ENCODE measurements at regions not wholly inside any gene's neighbourhood (a gene's known extent, or its start where the extent isn't known, plus 50 kb on each side); places are given as distances from the start of the nearest gene placed in this dataset.

DNA sequence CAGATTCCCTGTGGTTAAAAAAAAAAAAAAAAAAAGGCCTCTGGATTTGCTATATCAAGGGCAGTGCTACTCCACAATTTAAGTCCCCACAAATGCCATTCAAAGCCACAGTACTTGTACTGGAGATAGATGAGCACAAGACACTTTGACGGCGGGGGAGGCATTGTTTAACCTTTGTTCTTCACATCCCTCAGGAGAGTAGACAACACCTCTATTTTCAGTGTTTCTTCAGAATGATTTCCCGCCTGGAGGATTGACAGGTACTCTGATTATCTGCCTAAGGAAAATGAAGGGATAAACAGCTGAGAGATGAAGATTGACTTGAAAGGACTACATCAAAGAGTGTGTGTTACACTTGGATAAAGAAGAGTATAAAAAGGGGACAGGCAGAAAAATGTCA is 58.7 kb downstream of the OTOL1 start:
- no peak for DNase-seq

DNA sequence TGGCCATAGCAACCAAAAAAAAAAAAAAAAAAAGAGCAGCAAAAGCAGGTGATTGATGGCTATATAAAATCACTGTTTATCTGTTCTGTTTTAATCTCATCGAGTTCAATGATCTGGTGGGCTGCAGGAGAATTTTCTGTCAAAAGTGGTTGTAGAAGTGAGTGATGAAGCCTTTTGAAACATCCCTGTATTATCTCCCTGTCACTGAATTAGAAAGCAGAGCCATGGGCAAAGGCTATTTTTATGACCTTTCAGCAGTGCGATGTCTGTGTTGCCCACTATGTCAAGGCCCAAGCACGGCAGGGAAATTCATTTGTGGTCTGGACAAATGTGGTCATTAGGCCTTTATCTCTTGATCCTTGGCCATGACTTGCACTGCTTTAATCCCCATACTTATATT is 59.9 kb downstream of the OTOL1 start:
- no peak for DNase-seq

DNA sequence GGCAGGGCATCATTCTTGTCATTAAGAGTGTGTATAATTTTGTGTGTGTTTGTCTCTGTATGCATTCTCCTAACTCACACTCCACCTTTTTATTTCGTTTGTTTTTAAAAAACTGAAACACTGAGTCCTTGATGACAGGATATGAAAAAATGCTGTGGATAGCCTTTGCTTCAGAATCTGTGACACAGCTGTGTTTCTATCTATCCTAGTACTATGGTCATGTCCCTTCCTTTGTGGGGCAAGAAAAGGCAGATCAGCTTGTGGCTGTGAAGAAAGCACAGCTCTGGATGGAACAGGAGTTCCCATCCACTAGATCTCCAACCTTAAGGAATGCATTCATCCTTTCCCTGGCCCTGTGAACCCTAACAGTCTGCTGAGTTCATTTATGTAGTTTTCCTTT is 60.3 kb downstream of the OTOL1 start:
- DNase-seq = no peak

DNA sequence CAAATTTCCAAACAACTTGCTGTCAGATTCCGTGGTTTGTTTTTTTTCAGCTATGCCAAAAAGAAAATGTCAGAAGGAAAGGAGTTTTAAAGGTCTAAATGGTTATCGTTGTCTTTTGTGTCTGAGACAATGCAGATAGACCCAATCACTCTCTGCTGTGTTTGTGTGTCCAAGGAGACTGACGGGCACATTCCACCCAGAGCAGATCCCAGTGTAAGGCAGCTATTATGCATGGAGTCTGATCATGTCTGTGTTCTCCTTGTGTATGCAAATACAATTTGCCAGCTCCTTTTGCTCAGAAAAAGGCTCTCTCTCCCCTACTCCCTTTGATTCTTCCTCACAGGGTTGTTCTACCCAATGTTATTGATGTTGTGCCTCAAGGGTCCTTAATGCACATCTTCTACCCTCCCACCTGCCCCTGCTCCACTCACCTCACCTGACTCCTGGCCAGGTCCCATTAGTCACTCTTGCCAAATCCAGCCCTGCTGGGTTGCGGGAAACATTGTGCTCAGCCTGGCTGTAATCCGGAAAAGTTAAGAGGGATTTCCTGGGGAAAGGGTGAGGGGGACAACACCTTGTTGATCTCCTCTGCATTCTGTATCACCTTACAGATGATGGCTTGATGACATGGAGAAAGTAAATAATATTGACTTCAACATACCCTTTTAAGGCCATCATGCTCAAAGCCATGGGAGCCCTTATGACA is 61.0 kb downstream of the OTOL1 start:
- no peak for DNase-seq

DNA sequence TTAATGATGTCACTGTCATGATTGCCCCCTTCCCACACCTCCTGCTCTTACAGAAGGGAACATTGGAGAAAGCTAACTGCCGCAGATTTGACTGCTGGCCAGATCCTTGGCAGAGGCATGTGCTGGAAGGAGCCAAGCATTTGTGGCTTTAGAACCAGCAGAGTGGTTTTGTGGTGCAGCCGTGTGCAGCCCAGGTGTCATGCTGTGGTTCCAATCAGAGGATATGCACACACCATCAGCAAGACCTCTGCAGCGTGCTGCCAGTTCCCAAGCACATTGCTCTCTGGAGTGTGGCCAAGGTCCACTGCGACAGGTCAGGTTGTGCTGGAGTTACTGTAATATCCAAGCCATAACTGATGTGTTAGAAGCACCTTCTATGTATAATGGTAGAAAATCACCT is 61.6 kb downstream of the OTOL1 start:
- DNase-seq = no peak

DNA sequence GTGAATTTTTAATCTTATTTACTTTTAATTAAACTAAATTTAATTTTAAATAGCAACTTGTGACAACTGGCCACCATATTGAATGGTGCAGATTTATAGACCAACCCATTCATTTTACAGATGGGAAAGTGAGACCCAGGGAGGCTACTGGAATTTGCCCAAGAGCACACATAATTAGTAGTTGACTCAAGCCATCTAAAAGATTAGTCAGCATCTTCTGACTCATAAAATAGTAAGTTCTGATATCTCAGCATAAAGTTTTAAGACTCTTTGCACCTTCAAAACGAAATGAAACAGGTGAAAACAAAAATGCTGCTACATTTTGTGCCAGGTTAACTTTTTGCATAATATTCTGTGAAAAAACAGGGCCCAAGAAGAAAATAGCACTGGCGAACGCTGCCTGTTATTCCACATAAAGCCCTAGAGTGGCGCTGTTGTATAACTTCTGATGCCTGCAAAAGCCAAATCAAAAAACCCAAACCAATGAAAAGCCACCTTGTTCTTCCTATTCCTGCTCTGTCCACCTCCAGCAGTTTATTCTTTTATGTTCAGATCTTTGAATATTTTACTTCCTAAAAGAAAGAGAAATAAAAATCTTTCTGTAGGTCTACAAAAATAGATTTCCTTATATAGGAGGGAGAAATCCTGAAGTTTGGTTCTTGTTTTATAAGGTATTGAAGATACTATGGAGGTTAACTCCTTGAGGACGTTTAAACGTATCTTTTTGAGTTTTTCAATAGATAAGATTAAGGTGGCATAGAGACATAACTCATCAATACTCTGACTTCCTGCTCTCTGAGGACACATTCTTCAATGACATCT is 62.8 kb downstream of the OTOL1 start:
- peak; percentile 10 for DNase-seq

DNA sequence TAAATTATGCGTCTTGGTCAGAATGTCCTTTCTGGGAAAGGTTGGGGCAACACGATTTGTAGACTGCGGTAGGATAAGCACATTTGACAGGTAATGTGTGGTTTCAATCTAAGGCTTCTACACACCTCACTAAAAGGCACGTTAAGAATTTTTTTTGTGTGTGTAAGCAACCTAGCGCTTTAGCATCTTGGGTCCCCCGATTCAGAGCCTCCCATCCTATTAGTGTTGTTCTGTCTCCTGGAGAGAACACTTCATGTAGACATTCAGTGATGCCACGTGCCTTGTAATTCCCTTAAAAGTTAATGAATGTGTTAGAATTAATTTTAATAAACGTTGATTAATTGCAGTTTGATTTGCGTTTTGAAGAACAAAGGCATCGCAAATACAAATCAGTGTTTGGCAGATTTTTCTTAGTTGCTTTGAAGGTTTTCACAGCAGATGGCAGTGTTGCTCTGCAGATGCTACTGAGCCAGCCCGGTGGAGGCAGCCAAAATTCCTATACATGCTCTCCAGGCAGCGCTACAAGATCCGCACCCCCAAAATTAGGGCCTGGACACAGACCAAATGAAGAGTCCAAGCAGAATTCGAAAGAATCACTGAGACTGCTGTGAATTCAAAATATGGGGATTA is 63.5 kb downstream of the OTOL1 start:
- DNase-seq = no peak

DNA sequence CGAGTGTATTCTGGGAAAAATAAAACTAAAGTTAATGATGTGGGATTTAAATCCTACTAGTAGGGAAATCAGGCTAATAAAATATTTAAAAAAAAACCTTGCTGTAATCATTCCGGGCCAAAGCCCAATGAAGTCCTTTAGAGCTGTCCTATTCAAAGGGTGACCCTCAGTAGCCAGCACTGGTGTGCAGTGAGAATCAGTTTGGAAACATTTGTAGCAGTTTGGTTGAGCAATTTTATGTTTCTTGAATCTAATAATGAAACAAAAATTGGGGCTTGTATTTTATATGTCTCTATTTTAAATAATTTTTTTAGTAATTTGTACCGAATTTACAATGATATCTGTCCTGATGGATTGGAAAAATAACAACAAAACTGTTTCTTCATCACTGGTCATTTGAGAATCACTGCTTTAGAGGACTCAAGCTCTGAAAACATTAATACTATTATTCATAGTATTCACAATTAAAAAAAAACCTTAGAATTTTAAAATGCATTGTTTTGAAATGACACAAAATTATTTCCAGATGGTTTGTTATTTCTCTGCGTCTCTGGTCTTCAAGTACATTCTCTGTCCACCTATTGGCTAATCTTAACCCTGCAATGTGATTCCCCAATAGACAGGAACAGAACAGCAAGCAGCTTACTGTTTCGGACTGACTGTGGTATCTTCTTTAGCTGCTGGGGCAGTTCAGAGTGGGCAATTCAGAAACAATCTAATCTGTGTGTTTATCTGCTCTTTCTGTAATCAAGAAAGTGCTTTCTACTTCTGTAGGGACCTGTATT is 71.2 kb downstream of the OTOL1 start:
- DNase-seq = no peak

DNA sequence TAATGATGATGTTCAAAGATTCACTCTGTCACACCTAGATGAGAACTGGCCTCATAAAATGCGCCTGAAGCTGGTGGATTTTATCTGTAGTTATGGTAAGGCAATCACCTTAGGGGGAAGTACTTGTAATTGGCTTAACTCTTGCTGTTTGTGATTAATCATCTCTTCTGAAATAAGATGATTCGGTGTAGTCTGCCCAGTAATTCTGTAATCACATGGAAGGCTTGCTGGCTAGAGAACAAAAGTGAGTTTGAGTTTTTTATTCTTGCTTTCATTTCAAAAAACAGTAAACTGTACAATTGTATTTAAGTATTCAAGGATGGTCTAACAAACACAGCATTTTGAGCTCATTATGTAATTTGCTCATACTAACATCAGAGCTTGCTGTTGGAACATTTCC is 72.1 kb downstream of the OTOL1 start:
- DNase-seq = no peak

DNA sequence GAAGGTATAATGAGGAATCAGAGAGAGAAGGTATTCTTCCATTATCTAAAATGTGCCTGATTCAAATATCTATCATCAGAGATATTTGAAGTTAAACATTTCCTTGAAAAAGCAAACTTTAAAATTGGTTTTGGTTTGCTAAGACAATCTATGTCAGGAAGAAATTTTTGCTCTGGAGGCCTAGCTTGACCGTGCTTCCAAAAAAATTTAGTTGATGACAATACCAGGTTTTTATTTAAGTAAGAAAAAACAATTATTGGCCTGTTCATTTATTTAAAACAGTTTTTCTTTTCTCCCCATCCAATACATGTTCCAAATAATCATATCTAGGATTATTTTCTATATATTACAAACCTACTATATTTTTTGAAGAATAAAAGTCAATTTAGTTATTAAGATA is 75.3 kb downstream of the OTOL1 start:
- DNase-seq = no peak

DNA sequence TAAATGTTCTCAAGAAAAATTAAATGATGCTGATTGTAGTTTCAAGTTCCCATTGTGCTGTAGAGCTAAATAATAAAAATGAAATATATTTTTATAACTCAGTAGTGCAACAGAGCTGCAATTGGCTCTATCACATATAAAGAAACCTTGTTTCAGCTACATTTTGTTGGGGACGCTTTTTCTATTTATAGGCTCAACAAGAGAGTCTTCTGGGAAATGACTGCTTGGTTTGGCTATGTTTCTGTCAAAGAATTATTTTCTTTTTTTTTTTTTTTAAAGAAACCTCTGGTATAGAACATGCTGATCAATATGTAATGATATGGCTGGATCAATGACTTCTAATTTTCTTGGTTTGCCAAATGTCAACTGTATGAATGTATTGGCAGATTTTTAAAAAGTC is 76.5 kb downstream of the OTOL1 start:
- DNase-seq = no peak

DNA sequence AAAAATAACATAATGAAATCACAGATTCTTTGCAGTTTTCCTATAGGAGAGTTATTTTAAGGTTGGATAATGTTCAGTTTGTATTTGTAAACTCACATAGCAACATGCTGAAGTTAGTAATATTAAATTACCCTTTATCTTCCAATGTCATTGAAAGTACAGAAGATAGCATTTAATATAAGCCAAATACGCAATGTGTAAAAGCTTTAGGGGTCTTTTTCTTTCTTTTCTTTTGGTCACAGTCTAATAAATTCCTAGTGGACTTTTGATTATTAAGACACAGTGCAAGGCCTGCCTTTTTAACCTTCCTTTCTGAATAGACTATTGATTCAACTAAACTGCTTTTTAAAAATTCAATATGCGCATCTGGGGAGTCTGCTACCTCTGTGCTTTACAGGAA is 79.3 kb downstream of the OTOL1 start:
- no peak for DNase-seq

DNA sequence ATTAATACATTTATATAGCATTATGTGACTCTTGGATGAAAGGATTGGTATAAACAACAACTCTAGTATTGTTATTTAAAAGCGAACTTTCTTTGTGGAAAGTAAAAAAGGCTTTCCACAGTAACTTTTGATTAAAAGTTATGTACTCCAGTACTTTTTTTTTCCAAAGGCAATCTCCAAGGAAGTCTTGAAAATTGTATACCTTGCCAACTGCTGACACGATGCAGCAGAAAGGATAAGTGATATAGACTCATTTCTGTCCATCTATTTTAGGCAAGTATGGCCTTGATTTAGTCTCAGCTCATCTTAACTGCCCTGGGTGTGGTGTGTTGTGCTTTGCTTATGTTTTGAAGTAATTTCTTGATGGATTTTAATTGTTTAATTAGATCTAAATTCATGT is 79.7 kb downstream of the OTOL1 start:
- no peak for DNase-seq

DNA sequence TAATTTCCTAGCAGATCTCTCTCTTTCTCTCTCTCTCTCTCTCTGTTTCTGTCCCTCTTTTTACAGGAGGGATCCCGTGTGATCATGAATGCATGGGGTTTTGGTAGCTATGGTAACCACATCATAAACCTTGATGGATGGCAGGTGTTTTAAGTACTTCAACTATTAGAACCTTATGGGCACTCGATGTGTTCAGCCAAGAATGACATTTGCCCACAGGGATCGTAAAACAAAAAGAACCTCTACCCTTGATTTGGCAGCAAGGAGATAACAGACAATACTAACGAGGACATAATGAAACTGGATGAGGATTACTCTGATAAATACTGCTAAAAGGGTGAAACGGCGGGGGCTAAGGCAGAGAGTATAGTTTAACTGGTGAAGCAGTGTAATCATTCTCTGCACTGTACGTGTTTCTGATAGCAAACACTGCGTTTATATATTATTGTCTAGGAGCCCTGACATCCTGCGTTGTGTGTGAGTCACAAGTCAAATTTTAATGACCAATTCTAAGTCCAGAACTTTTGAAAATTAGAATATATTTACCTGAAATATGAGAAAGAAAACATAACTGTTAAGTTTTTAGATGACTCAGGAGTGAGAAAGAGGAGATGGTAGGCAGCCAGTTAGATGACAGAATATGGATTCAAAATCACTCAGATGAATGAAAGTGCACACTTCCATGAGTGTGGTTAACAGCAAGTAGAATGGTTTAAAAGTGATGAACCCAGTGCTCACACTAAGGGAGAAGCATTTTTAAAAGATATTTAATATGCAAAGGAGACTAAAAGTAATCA is 80.3 kb downstream of the OTOL1 start:
- DNase-seq = peak; percentile 9

DNA sequence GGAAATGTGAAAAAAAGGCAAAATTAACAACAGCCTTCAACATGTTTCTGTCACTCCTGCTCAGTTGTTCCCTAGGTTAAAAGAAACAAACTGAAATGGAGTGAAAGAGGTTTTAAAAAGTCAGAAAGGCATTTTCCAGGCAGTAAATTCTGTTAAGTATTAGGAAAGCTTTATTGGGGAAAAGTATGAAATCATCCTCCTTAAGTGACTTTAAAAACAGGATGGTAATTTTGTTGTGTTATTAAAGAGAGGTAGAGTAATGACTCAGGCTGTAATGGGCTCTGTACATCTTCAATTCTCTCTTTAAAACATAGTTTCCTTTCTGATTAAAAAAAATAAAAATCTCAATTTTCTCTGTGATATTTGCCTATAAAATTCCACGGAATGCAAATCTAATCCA is 81.1 kb downstream of the OTOL1 start:
- no peak for DNase-seq

DNA sequence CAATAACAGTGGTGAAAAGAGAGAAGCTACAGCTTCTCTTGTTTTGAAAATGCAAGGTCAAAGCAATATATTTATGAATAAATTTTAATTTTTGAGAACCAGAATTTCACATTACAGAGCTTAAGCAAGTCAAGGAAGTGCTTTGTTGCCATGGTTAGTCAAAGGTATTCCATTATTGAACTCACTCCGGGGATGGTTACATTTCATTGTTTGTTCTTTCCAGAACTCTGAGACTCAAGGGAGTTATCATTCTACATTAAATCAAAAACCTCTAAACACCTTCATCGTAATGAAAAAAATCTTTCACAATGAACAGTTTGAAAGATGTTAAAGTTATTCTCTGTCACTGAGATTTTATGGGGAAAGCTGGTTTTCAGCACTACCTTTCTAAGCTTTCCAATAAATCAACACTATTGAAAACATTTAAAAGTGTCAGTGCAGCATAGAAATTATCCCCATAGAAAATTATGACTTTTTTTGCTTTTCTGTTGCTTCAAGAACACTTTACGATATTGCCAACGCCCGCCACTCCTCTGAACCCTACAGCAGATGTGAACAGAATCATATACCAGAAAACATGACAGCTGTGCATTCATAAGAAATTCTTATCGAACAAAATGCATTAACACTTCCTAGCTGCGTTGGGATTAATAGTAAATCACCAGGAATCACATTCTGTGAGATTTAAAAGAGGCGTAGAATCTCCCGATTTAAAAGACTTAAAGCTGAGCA is 83.0 kb downstream of the OTOL1 start:
- DNase-seq = no peak

DNA sequence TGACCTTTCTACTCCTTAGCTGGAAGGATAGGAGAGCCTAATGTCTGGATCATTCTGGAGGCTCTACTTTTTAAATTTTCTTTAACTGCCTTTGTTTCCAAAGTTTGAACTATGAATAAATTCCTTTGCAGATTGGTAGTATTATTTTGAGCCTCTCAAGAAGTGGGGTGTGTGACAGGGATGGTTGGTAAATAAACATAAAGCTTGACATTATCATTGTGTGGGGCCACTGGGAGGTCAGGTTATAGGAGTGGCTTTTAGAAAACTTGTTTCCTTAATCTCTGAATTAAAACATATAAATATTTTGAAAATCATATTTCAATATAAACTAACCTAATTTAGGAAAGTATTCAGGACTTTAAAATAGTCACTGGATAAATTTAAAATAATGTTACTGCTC is 89.3 kb downstream of the OTOL1 start:
- no peak for DNase-seq

DNA sequence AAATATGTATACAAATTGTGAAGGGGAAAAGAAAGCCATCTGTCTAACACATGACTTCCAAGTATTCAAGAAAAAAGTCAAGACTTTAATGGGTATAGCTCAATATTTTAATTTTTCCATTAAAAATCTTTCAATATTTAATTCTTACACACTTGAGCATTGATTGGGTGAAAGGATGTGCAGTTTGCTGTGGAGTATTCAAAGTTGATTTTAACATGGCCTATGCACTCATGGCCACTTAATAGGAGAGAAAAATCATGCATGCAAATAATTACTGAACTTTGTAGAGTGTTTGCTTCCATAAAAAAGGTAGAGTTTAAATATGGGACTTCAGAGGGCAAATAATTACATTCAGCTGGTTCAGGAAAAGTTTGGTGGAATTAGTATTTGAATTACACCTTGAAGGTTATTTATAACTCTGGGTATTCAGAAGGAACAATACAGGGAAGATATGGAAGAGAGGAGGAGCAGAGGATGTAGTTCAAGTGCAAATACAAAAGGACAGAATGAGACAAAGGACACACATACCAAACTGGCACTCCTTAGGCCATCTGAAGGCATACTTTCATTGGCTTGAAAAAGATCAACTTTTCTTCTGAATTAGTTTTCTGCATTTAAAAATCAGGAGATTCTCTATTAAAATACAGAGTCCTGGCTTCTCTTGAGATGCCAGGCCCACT is 90.1 kb downstream of the OTOL1 start:
- no peak for DNase-seq

DNA sequence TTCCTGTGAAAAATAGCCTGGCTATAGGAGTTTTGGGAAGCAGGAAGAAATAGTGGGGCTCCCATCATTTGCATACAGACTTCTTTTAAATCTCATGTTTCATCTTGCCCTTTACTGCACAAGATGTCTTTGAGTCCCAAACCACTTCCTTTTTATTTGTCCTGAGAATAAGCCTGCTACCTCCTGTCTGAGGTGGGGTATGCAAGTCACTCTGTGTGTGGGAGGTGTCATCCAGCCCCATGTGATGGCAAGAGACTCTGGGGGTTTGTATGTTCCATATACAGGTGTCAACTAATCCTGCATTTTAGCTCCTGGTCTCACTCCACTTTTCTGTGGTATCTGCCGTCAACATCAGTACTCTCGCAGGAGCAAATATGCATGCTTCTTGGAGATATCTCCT is 102.0 kb downstream of the OTOL1 start:
- DNase-seq = no peak

DNA sequence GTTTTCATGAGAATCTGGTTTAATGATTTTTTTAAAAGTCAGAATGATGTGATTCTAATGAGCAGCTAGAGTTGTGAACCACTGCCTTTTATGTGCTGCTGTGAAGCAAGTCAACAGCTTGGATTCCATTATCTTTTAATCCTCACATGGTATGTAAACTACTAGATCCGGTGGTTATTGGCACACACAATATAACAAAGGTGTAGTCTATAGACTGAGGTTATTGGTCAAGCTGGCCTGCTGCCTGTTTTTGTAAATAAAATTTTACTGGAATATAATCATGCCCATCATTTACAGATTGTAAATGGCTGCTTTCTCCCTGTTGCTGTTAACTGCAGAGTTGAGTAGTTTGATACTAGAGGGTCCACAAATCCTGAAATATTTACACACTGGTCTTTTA is 103.1 kb downstream of the OTOL1 start:
- no peak for DNase-seq

DNA sequence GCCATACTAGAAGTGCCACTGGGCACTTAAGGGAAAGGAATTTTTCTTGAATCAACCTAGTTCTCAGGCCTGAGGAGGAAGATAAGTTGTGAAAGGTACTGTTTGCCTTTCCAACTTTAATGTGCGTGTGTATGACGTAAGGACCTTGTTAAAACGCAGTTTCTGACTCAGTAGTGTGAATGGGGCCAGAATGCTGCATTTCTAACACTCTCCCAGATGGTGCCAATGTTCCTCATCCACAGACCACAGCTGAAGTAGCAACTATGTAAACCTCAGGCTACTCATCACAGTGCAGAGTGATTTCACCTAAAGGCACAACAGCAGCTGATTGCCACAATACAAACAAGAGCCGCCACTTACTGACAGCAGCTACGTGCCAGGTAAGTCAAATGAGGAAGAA is 103.6 kb downstream of the OTOL1 start:
- no peak for DNase-seq

Data from NCI-H2171 (cell line).